ENCODE measurements at regions not wholly inside any gene's neighbourhood (a gene's known extent, or its start where the extent isn't known, plus 50 kb on each side); places are given as distances from the start of the nearest gene placed in this dataset.

GRCh38 chr12:126390969-126391566, 1325.8 kb downstream of the AACS start:
- H3K27me3 Mint-ChIP-seq (ENCODE audit: unreplicated experiment), result no peaks in the 10 kb centered on the region
- CTCF ChIA-PET, result interaction anchor here (0.6 kb wide), 2 partner anchors 26 to 405 kb away, joined by 3 to 4 read pairs; no protein-coding TSS in a partner anchor
- intact Hi-C loops (cut with micrococcal nuclease; ENCODE audit: unreplicated experiment), result no loop called here
- no peak overlapping the region for H3K4me3 Mint-ChIP-seq (ENCODE audit: low read depth, unreplicated experiment)
- H3K36me3 Mint-ChIP-seq (ENCODE audit: insufficient read depth, unreplicated experiment), result no peaks in the 10 kb centered on the region
- no TSS peak for BruUV-seq (replicated peaks)
- H3K4me1 Mint-ChIP-seq (ENCODE audit: low read depth, unreplicated experiment), result no peaks in the 10 kb centered on the region
- peaks cover 2% of the 10 kb centered on the region for H3K9me3 Mint-ChIP-seq (ENCODE audit: low read depth, unreplicated experiment)
- TF ChIP-seq, protein P1, sequence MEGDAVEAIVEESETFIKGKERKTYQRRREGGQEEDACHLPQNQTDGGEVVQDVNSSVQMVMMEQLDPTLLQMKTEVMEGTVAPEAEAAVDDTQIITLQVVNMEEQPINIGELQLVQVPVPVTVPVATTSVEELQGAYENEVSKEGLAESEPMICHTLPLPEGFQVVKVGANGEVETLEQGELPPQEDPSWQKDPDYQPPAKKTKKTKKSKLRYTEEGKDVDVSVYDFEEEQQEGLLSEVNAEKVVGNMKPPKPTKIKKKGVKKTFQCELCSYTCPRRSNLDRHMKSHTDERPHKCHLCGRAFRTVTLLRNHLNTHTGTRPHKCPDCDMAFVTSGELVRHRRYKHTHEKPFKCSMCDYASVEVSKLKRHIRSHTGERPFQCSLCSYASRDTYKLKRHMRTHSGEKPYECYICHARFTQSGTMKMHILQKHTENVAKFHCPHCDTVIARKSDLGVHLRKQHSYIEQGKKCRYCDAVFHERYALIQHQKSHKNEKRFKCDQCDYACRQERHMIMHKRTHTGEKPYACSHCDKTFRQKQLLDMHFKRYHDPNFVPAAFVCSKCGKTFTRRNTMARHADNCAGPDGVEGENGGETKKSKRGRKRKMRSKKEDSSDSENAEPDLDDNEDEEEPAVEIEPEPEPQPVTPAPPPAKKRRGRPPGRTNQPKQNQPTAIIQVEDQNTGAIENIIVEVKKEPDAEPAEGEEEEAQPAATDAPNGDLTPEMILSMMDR (IDR thresholded peaks at IDR 0.05; ENCODE audit: unreplicated experiment), result no peak
- no peak for DNase-seq
- no peak overlapping the region for H3K27ac Mint-ChIP-seq (ENCODE audit: unreplicated experiment)

GRCh38 chr12:126396536-126396935, 1331.3 kb downstream of the AACS start:
- H3K27ac Mint-ChIP-seq (ENCODE audit: unreplicated experiment), result no peak overlapping the region
- H3K36me3 Mint-ChIP-seq (ENCODE audit: insufficient read depth, unreplicated experiment), result no peaks in the 10 kb centered on the region
- H3K9me3 Mint-ChIP-seq (ENCODE audit: low read depth, unreplicated experiment), result peaks cover 9% of the 10 kb centered on the region
- H3K4me3 Mint-ChIP-seq (ENCODE audit: low read depth, unreplicated experiment), result no peak overlapping the region
- intact Hi-C loops (cut with micrococcal nuclease; ENCODE audit: unreplicated experiment), result no loop called here
- DNase-seq, result no peak
- H3K27me3 Mint-ChIP-seq (ENCODE audit: unreplicated experiment), result no peaks in the 10 kb centered on the region
- no peaks in the 10 kb centered on the region for H3K4me1 Mint-ChIP-seq (ENCODE audit: low read depth, unreplicated experiment)
- CTCF ChIA-PET, result interaction anchor here (0.6 kb wide), 1 partner anchor 411 kb away, joined by 3 read pairs; no protein-coding TSS in a partner anchor
- TF ChIP-seq, protein P1 (IDR thresholded peaks at IDR 0.05; ENCODE audit: unreplicated experiment), result no peak
- no TSS peak for BruUV-seq (replicated peaks)

GRCh38 chr12:126397071-126397581, 1331.9 kb downstream of the AACS start:
- H3K27ac Mint-ChIP-seq (ENCODE audit: unreplicated experiment), result no peak overlapping the region
- no peaks in the 10 kb centered on the region for H3K36me3 Mint-ChIP-seq (ENCODE audit: insufficient read depth, unreplicated experiment)
- DNase-seq, result no peak
- TF ChIP-seq, protein P1 (IDR thresholded peaks at IDR 0.05; ENCODE audit: unreplicated experiment), result no peak
- CTCF ChIA-PET, result interaction anchor here (0.6 kb wide), 1 partner anchor 410 kb away, joined by 3 read pairs; no protein-coding TSS in a partner anchor
- no peaks in the 10 kb centered on the region for H3K4me1 Mint-ChIP-seq (ENCODE audit: low read depth, unreplicated experiment)
- BruUV-seq (replicated peaks), result no TSS peak
- no peak overlapping the region for H3K4me3 Mint-ChIP-seq (ENCODE audit: low read depth, unreplicated experiment)
- no peaks in the 10 kb centered on the region for H3K27me3 Mint-ChIP-seq (ENCODE audit: unreplicated experiment)
- intact Hi-C loops (cut with micrococcal nuclease; ENCODE audit: unreplicated experiment), result no loop called here
- H3K9me3 Mint-ChIP-seq (ENCODE audit: low read depth, unreplicated experiment), result peaks cover 9% of the 10 kb centered on the region

- DNase-seq, result no peak
- peaks cover 9% of the 10 kb centered on the region for H3K9me3 Mint-ChIP-seq (ENCODE audit: low read depth, unreplicated experiment)
- CTCF ChIA-PET, result no interaction called here
- no TSS peak for BruUV-seq (replicated peaks)
- no peak overlapping the region for H3K4me3 Mint-ChIP-seq (ENCODE audit: low read depth, unreplicated experiment)
- H3K4me1 Mint-ChIP-seq (ENCODE audit: low read depth, unreplicated experiment), result no peaks in the 10 kb centered on the region
- TF ChIP-seq, protein P1 (IDR thresholded peaks at IDR 0.05; ENCODE audit: unreplicated experiment), result no peak
- H3K36me3 Mint-ChIP-seq (ENCODE audit: insufficient read depth, unreplicated experiment), result no peaks in the 10 kb centered on the region
- intact Hi-C loops (cut with micrococcal nuclease; ENCODE audit: unreplicated experiment), result no loop called here
- no peak overlapping the region for H3K27ac Mint-ChIP-seq (ENCODE audit: unreplicated experiment)
- no peaks in the 10 kb centered on the region for H3K27me3 Mint-ChIP-seq (ENCODE audit: unreplicated experiment)
Observed at GRCh38 chr12:126397660-126398059, 1332.4 kb downstream of the AACS start.
